Liver (tissue), 8 donors: ENCODE measurements at regions not wholly inside any gene's neighbourhood (a gene's known extent, or its start where the extent isn't known, plus 50 kb on each side); places are given as distances from the start of the nearest gene placed in this dataset.

ENCODE experiments used
- DNase-seq: peaks from one replicate; pipeline ENCODE4 v3.0.0-alpha.2; 2017; ENCODE audit warnings: low spot score
- H3K27ac ChIP-seq, 2 donors: one replicate each; pipeline ENCODE4 v1.7.0; 2013; ENCODE audit warnings: inconsistent platforms in 2 of 2, low read length in 2 of 2, control low read depth in 1 of 2, low read depth in 1 of 2, mild to moderate bottlenecking in 1 of 2
- H3K27me3 ChIP-seq, 4 donors: one replicate each; pipeline versions ENCODE4 v1.6.1 to v1.7.0; 2013; ENCODE audit warnings: low read length in 3 of 4, inconsistent platforms in 1 of 4, mild to moderate bottlenecking in 1 of 4, moderate library complexity in 1 of 4; ENCODE audit not compliant: control insufficient read depth in 4 of 4, insufficient read depth in 4 of 4
- H3K36me3 ChIP-seq, 4 donors: one replicate each; pipeline versions ENCODE4 v1.6.1 to v1.7.0; 2013; ENCODE audit warnings: low read length in 3 of 4, mild to moderate bottlenecking in 3 of 4, low read depth in 1 of 4, moderate library complexity in 1 of 4; ENCODE audit not compliant: control insufficient read depth in 4 of 4, insufficient read depth in 3 of 4
- H3K4me1 ChIP-seq, 4 donors: one replicate each; pipeline versions ENCODE4 v1.6.1 to v1.7.0; 2013; ENCODE audit warnings: low read length in 3 of 4, mild to moderate bottlenecking in 3 of 4, moderate library complexity in 1 of 4; ENCODE audit not compliant: control insufficient read depth in 4 of 4, insufficient read depth in 4 of 4
- H3K4me3 ChIP-seq, 3 donors: one replicate each; pipeline versions ENCODE4 v1.6.1 to v1.7.0; 2013; ENCODE audit warnings: low read length in 3 of 3, control low read depth in 1 of 3, low read depth in 1 of 3, mild to moderate bottlenecking in 1 of 3
- H3K9ac ChIP-seq, 2 donors: one replicate each; pipeline ENCODE4 v1.7.0; 2013; ENCODE audit warnings: low read length in 2 of 2, mild to moderate bottlenecking in 2 of 2, moderate library complexity in 2 of 2, control low read depth in 1 of 2, low read depth in 1 of 2
- H3K9me3 ChIP-seq, 4 donors: one replicate each; pipeline versions ENCODE4 v1.6.1 to v1.7.0; 2013; ENCODE audit warnings: low read length in 3 of 4; ENCODE audit not compliant: control insufficient read depth in 4 of 4
- EGR1 ChIP-seq, 2 donors: IDR thresholded peaks; 2 replicates each; pipeline ENCODE4 v1.6.1; 2016 to 2018; ENCODE audit warnings: antibody characterized with exemption in 2 of 2, low read depth in 2 of 2
- FOXA1 ChIP-seq: IDR thresholded peaks from 2 replicates; pipeline ENCODE4 v1.6.1; 2016; ENCODE audit warnings: antibody characterized with exemption
- FOXA2 ChIP-seq: IDR thresholded peaks from 2 replicates; pipeline ENCODE4 v1.6.1; 2016; ENCODE audit warnings: antibody characterized with exemption
- GABPA ChIP-seq, 2 donors: IDR thresholded peaks in 1 of 2; conservative IDR thresholded peaks in 1 of 2; 2 replicates each; pipeline ENCODE4 v1.6.1; 2016; ENCODE audit warnings: antibody characterized with exemption in 2 of 2, mild to moderate bottlenecking in 1 of 2, moderate library complexity in 1 of 2
- HNF4A ChIP-seq, 2 donors: conservative IDR thresholded peaks; 2 replicates each; pipeline ENCODE4 v1.6.1; 2016; ENCODE audit warnings: antibody characterized with exemption in 2 of 2, mild to moderate bottlenecking in 2 of 2
- MAX ChIP-seq: IDR thresholded peaks from 2 replicates; pipeline ENCODE4 v1.6.1; 2016; ENCODE audit warnings: antibody characterized with exemption
- NR2F2 ChIP-seq: IDR thresholded peaks from 2 replicates; pipeline ENCODE4 v1.6.1; 2016; ENCODE audit warnings: antibody characterized with exemption
- RAD21 ChIP-seq, 2 donors: IDR thresholded peaks; 2 replicates each; pipeline ENCODE4 v1.6.1; 2016; ENCODE audit warnings: antibody characterized with exemption in 2 of 2, mild to moderate bottlenecking in 2 of 2
- REST ChIP-seq: IDR thresholded peaks from 2 replicates; pipeline ENCODE4 v1.6.1; 2016; ENCODE audit warnings: antibody characterized with exemption, mild to moderate bottlenecking
- RXRA ChIP-seq, 2 donors: IDR thresholded peaks; 2 replicates each; pipeline ENCODE4 v1.6.1; 2017 to 2018; ENCODE audit warnings: antibody characterized with exemption in 2 of 2, mild to moderate bottlenecking in 1 of 2
- YY1 ChIP-seq: IDR thresholded peaks from 2 replicates; pipeline ENCODE4 v1.6.1; 2016; ENCODE audit warnings: antibody characterized with exemption, mild to moderate bottlenecking
- WGBS: extraction: QIAGEN DNeasy Blood & Tissue Kit; methylation state at CpG from one replicate; pipeline ENCODE4 v1.1.7; 2013; 5-methylcytosine and 5-hydroxymethylcytosine counted together
- TF ChIP-seq, protein P1 (sequence below): IDR thresholded peaks from 2 replicates; pipeline ENCODE4 v1.6.1; 2016; ENCODE audit warnings: antibody characterized with exemption
- TF ChIP-seq, protein P2 (sequence below): fragments of 150-350 bp; IDR thresholded peaks from 2 replicates; pipeline ENCODE4 v1.5.1; 2017; ENCODE audit warnings: improper control_type of control experiment, low read depth, low read length; ENCODE audit not compliant: missing input control
- TF ChIP-seq, protein P3 (sequence below): IDR thresholded peaks from 2 replicates; pipeline ENCODE4 v1.6.1; 2016; ENCODE audit warnings: antibody characterized with exemption
- donor health status: healthy.
- donor health status: healthy.
- donor health status: healthy.
- donor health status: healthy.
- donor health status: healthy.

DNA sequence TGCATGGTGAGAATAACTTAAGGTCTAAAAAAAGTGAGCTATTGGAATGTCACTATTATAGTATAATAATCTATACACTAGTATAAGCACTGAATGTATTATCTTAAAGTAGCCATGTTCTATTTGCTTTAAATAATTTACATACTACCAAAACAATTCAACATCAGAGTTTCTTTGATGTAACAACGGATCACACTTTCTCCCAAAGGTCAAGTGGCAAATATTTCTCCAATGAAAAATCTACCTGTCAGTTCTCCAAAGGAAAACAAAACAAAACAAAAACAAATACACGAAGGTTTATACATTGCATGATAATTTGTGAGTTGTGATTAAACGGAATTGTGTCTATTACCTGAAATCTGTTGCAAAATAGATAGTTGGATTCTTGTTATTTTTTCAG lies 581.4 kb downstream of the USP25 start:
- Histone ChIP-seq H3K36me3 (no peaks in the 10 kb centered on the region), H3K9me3 (no peaks in the 10 kb centered on the region), H3K27me3 (no peaks in the 10 kb centered on the region), H3K4me1 (peaks cover 0 to 8% (median 4%) of the 10 kb centered on the region in 4 donors), H3K27ac (no peak overlapping the region), H3K9ac (no peak overlapping the region), H3K4me3 (no peak overlapping the region)
- WGBS = 62% methylated on average over 3 of the region's 3 CpGs
- TF ChIP-seq, protein P1, sequence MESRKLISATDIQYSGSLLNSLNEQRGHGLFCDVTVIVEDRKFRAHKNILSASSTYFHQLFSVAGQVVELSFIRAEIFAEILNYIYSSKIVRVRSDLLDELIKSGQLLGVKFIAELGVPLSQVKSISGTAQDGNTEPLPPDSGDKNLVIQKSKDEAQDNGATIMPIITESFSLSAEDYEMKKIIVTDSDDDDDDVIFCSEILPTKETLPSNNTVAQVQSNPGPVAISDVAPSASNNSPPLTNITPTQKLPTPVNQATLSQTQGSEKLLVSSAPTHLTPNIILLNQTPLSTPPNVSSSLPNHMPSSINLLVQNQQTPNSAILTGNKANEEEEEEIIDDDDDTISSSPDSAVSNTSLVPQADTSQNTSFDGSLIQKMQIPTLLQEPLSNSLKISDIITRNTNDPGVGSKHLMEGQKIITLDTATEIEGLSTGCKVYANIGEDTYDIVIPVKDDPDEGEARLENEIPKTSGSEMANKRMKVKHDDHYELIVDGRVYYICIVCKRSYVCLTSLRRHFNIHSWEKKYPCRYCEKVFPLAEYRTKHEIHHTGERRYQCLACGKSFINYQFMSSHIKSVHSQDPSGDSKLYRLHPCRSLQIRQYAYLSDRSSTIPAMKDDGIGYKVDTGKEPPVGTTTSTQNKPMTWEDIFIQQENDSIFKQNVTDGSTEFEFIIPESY = no peak
- TF ChIP-seq MAX = no peak
- no peak for TF ChIP-seq RXRA (IDR thresholded peaks at IDR 0.05)
- TF ChIP-seq HNF4A (conservative IDR thresholded peaks at IDR 0.05) = no peak
- TF ChIP-seq FOXA2 = no peak
- TF ChIP-seq EGR1 (IDR thresholded peaks at IDR 0.05; ENCODE audit: low read depth in 2 of 2) = no peak
- TF ChIP-seq NR2F2 = no peak
- TF ChIP-seq, protein P2, sequence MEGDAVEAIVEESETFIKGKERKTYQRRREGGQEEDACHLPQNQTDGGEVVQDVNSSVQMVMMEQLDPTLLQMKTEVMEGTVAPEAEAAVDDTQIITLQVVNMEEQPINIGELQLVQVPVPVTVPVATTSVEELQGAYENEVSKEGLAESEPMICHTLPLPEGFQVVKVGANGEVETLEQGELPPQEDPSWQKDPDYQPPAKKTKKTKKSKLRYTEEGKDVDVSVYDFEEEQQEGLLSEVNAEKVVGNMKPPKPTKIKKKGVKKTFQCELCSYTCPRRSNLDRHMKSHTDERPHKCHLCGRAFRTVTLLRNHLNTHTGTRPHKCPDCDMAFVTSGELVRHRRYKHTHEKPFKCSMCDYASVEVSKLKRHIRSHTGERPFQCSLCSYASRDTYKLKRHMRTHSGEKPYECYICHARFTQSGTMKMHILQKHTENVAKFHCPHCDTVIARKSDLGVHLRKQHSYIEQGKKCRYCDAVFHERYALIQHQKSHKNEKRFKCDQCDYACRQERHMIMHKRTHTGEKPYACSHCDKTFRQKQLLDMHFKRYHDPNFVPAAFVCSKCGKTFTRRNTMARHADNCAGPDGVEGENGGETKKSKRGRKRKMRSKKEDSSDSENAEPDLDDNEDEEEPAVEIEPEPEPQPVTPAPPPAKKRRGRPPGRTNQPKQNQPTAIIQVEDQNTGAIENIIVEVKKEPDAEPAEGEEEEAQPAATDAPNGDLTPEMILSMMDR = no peak
- TF ChIP-seq GABPA (IDR thresholded peaks at IDR 0.05 in 1 of 2, conservative IDR thresholded peaks at IDR 0.05 in 1 of 2) = no peak
- TF ChIP-seq RAD21 (IDR thresholded peaks at IDR 0.05) = no peak
- TF ChIP-seq REST = no peak
- TF ChIP-seq YY1 = no peak
- no peak for TF ChIP-seq FOXA1
- DNase-seq = no peak

DNA sequence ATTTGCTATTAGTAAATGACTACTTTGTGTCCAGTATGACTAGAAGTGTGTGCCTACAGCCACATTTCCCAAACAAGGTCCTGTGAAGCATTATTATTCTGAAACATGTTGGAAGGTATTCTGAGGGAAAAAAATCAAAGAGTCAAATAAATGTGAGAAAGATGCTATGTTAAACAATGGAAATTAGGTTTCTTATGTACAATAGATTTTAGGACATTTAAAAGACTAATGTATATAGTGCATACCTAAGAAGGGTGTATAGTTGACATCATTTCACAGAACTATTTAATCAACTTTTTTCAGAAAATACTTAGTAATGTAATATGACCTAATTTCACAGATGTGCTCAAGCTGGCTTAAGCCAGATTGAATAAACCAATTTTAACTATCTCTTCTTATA lies 582.5 kb downstream of the USP25 start:
- no peak overlapping the region for H3K27ac ChIP-seq
- no peaks in the 10 kb centered on the region for H3K27me3 ChIP-seq
- H3K9ac ChIP-seq = no peak overlapping the region
- H3K4me3 ChIP-seq = no peak overlapping the region
- DNase-seq = no peak
- H3K36me3 ChIP-seq = no peaks in the 10 kb centered on the region
- H3K9me3 ChIP-seq = no peaks in the 10 kb centered on the region
- TF ChIP-seq, protein P2 = no peak
- TF ChIP-seq, protein P3, sequence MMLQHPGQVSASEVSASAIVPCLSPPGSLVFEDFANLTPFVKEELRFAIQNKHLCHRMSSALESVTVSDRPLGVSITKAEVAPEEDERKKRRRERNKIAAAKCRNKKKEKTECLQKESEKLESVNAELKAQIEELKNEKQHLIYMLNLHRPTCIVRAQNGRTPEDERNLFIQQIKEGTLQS = no peak
- TF ChIP-seq EGR1 (IDR thresholded peaks at IDR 0.05; ENCODE audit: low read depth in 2 of 2) (no peak), FOXA1 (no peak), FOXA2 (no peak)
- TF ChIP-seq, protein P1 = no peak
- H3K4me1 ChIP-seq = peaks cover 0 to 8% (median 4%) of the 10 kb centered on the region in 4 donors
